Stimulated activated effector memory CD8-positive, alpha-beta T cell treated with anti-CD3 and anti-CD28 coated beads, Interleukin-12 subunit alpha, Interleukin-12 subunit beta, amount 100 ng/mL, for 72 hours (primary cell): ENCODE measurements at regions not wholly inside any gene's neighbourhood (a gene's known extent, or its start where the extent isn't known, plus 50 kb on each side); places are given as distances from the start of the nearest gene placed in this dataset.
"Not testable (repeated sequence)": the region's sequence is repeated elsewhere in the genome, so short reads cannot be mapped to it uniquely, and the experiment has no call there.

Source experiments
- ATAC-seq: fragments of 150-1000 bp; cut with Tn5 transposase; 2 replicates; pipeline ENCODE4 v1.10.0; 2021
- DNase-seq, 2 donors: peaks; one replicate each; pipeline ENCODE4 v3.0.0; 2021 to 2022; ENCODE audit warnings: low spot score in 2 of 2
- H3K27ac Mint-ChIP-seq: one replicate; pipeline ENCODE4 v1.8.0; 2022; ENCODE audit warnings: mild to moderate bottlenecking, mixed read lengths
- H3K36me3 Mint-ChIP-seq: one replicate; pipeline ENCODE4 v1.8.0; 2022; ENCODE audit warnings: mild to moderate bottlenecking, mixed read lengths
- H3K4me1 Mint-ChIP-seq: one replicate; pipeline ENCODE4 v1.8.0; 2022; ENCODE audit warnings: mixed read lengths
- H3K4me3 Mint-ChIP-seq: one replicate; pipeline ENCODE4 v1.8.0; 2022; ENCODE audit warnings: mild to moderate bottlenecking, mixed read lengths
- H3K9me3 Mint-ChIP-seq: one replicate; pipeline ENCODE4 v1.8.0; 2022; ENCODE audit warnings: mixed read lengths

GRCh38 chr4:131883181-131883580 is 1265.9 kb upstream of the PCDH10 start:
- not testable (repeated sequence) for DNase-seq, H3K4me1 Mint-ChIP-seq, H3K27ac Mint-ChIP-seq, H3K9me3 Mint-ChIP-seq, H3K4me3 Mint-ChIP-seq, H3K36me3 Mint-ChIP-seq, ATAC-seq

DNA sequence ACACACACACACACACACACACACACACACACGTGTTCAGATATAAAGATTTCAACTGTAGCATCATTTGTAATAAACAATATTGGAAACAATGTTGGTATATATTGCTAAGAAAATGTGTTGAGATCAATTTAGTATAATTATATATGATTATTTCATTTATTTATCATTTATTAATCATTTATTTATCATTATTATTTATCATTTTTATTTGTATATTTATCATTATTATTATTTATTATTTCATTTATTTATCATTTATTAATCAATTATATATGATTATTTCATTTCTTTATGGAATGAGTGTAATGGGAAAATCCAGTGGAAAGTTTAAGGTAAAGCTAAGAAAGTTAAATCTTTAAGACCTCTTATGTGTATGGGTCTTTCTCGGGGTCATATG is 1223.4 kb upstream of the PCDH10 start:
- ATAC-seq, H3K36me3 Mint-ChIP-seq, H3K27ac Mint-ChIP-seq, DNase-seq, H3K9me3 Mint-ChIP-seq, H3K4me3 Mint-ChIP-seq, H3K4me1 Mint-ChIP-seq: not testable (repeated sequence)

GRCh38 chr4:131967646-131968045 is 1181.4 kb upstream of the PCDH10 start:
- H3K36me3 Mint-ChIP-seq, DNase-seq, H3K4me1 Mint-ChIP-seq, H3K27ac Mint-ChIP-seq, ATAC-seq, H3K4me3 Mint-ChIP-seq, H3K9me3 Mint-ChIP-seq: not testable (repeated sequence)

GRCh38 chr4:131974730-131975129 is 1174.4 kb upstream of the PCDH10 start:
- Mint-ChIP-seq H3K36me3 (no peaks in the 10 kb centered on the region), H3K4me1 (no peaks in the 10 kb centered on the region), H3K27ac (no peak overlapping the region), H3K4me3 (no peak overlapping the region), H3K9me3 (peaks cover 13% of the 10 kb centered on the region)
- ATAC-seq = no peak
- DNase-seq = no peak

DNA sequence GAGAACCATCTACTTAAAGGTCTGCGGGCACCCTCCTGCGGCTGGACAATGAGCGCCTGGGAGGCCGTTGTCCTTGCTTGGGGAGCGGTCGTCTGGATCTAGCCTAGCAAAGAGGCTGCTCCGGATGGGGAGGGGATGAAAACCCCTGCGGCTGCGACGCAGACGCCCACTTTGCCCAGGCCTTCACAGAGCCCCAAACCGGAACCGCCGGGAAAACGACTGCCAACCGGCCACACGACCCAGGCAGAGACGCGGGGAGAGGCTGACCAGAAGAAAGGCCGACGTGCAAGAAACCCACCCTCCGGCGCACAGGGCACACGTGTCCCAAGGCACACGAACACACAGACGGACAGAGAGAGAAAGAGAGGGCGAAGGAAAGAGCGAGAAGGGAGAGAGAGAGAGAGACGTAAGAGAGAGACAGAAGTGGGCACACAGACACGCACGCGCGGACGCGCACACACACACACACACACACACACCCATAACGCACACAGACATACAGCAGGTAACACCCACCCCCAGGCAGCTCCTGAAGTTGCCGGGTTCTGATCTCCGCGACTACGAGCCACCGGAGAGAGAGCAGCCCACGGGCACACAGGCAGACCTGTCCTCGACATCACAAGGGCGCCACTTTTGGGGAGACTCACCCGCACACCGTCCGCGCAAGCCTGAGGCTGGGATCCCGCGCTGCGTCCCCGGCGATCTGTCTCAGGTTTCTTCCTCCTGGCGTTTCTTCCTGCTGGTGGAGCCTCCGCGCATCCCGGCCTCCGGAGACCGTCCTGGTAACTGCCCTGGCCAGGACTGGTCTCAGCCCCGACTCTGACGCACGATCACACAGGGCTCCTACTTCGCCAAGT is 1173.6 kb upstream of the PCDH10 start:
- not testable (repeated sequence) for H3K4me1 Mint-ChIP-seq, H3K27ac Mint-ChIP-seq, ATAC-seq, DNase-seq, H3K36me3 Mint-ChIP-seq
- Mint-ChIP-seq H3K4me3 (peak overlapping the region; percentile 25), H3K9me3 (peaks cover 18% of the 10 kb centered on the region)

DNA sequence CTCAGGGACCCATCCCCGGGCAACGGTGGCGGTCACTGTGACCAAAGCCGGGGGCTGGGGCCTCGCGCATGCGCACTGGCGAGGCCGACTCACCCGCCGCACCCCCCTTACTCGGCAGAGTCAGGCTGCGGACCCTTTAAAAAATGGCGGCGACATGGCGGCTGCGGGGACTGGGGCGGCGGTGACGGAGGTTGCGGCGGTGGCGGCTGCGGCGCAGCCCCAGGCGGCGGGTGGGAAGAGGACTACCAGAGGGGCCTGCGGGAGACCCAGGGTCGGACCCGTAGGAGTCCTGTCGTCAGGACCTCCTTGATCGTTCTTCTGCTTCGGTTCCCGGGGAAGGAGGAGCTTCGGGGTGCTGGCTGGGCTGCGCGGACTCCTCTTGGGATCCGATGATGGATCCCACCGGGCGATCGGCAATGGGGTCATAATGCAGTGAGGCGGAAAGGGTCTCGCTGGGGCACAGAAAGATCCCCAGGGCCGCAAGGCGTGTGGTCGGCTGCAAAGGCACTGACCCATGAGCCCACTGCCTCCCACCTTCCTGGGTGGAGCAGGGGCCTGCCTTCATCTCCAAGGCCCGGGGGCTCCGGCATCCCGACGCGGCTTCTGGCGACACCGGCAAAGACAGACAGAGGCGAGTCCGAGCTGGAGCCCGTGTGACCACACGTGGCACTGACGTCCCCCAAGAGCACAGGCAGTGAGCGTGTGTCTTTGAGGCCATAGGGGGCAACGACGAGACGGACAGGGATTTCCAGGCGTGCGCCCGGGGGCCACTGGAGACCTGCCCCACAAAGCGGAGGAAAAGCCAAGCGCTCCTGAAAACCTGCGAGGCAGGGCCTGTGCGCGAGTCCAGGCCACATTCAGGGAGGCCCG is 1172.7 kb upstream of the PCDH10 start:
- ATAC-seq, H3K36me3 Mint-ChIP-seq, DNase-seq, H3K4me1 Mint-ChIP-seq, H3K4me3 Mint-ChIP-seq, H3K27ac Mint-ChIP-seq: not testable (repeated sequence)
- peaks cover 18% of the 10 kb centered on the region for H3K9me3 Mint-ChIP-seq

DNA sequence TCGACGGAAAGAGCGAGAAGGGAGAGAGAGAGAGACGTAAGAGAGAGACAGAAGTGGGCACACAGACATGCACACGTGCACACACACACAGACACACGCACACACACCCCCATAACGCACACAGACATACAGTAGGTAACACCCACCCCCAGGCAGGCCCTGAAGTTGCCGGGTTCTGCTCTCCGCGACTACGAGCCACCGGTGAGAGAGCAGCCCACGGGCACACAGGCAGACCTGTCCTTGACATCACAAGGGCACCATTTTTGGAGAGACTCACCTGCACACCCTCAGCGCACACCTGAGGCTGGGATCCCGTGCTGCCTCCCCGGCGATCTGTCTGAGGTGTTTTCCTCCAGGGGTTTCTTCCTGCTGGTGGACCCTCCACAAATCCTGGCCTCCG is 1171.0 kb upstream of the PCDH10 start:
- ATAC-seq (no peak), DNase-seq (no peak)
- Mint-ChIP-seq H3K4me3 (no peak overlapping the region), H3K36me3 (no peaks in the 10 kb centered on the region), H3K4me1 (no peaks in the 10 kb centered on the region), H3K27ac (no peak overlapping the region), H3K9me3 (peaks cover 18% of the 10 kb centered on the region)

DNA sequence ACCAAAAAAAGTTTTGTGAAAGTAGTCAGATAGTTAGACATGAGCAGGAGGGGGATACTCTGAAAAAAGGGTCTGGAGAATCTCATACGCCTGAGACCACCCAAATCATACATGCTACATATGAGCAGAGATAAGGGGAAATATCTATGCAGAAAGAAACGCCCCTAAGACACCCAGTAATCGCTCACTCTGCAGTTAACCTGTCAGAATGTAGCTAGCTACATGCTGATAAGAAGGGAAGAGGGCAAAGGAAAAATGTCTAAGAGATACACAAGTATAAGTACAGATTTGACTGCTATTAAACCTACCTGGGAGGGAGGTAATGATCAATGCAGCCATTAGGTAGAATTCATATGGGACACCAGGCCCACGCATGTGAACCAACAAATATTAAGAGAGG is 1159.5 kb upstream of the PCDH10 start:
- Mint-ChIP-seq H3K27ac (no peak overlapping the region), H3K4me1 (no peaks in the 10 kb centered on the region), H3K4me3 (no peak overlapping the region), H3K9me3 (peaks cover 16% of the 10 kb centered on the region), H3K36me3 (no peaks in the 10 kb centered on the region)
- no peak for DNase-seq
- no peak for ATAC-seq

GRCh38 chr4:132001542-132001941 is 1147.6 kb upstream of the PCDH10 start:
- H3K4me3 Mint-ChIP-seq = no peak overlapping the region
- no peak overlapping the region for H3K27ac Mint-ChIP-seq
- H3K36me3 Mint-ChIP-seq = no peaks in the 10 kb centered on the region
- no peak for ATAC-seq
- no peaks in the 10 kb centered on the region for H3K9me3 Mint-ChIP-seq
- H3K4me1 Mint-ChIP-seq = no peaks in the 10 kb centered on the region
- DNase-seq = no peak

- no peak for ATAC-seq
- Mint-ChIP-seq H3K36me3 (no peaks in the 10 kb centered on the region), H3K4me1 (no peaks in the 10 kb centered on the region), H3K9me3 (peaks cover 9% of the 10 kb centered on the region), H3K4me3 (no peak overlapping the region), H3K27ac (no peak overlapping the region)
- DNase-seq = no peak
Observed at GRCh38 chr4:132003593-132003992, 1145.5 kb upstream of the PCDH10 start.

DNA sequence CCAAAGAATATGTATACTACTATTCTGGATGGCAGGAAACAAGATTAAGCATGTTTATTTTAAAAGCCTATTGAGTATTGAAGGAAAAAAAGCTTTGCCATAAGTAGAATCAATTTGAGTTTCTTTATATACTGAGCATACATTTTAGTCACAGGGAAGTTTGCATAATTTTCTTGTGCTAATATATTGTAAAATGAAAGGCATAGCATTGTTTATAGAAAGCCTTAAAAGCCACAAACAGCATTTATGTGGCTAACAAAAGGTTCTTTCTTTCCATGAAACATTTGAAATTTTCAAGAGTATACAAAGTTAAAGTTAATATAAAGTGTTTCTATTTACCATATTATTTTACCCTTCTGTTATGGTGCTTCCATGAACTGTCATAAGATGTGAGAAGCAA is 1133.8 kb upstream of the PCDH10 start:
- Mint-ChIP-seq H3K27ac (no peak overlapping the region), H3K9me3 (peaks cover 13% of the 10 kb centered on the region), H3K4me1 (no peaks in the 10 kb centered on the region), H3K36me3 (no peaks in the 10 kb centered on the region), H3K4me3 (no peak overlapping the region)
- ATAC-seq = no peak
- DNase-seq = no peak

DNA sequence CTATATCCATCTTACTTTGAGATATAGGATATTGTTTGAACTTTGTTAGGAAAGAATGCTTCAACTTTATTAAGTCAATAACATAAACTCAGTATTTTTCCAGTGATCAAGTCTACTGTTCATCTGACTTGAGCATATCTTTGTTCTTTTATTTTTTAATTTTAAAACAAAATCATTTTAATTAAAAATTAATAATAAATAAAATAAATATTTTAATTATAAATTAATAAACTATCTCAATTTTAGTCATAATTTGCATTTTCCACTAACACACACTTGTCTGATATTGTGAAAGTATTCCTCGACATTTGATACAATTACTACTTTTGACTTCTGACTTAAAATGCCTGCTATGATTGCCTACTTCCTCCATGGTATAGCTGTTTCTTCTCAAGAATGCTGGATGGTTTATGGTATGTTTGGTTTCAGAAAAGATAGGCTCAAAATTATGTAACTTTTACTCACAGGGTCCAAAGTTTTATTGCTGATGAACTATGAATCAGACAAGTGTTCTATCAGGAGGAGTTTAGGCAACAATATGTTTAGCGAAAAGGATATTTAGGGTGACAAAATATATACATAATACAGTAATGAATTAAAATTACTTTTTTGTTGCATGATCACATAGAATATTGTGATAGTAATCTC is 1132.3 kb upstream of the PCDH10 start:
- no peak for DNase-seq
- no peak for ATAC-seq
- Mint-ChIP-seq H3K27ac (no peak overlapping the region), H3K4me1 (no peaks in the 10 kb centered on the region), H3K36me3 (no peaks in the 10 kb centered on the region), H3K9me3 (peaks cover 9% of the 10 kb centered on the region), H3K4me3 (no peak overlapping the region)

- no peak for ATAC-seq
- H3K36me3 Mint-ChIP-seq = no peaks in the 10 kb centered on the region
- peaks cover 9% of the 10 kb centered on the region for H3K9me3 Mint-ChIP-seq
Observed at GRCh38 chr4:132026166-132026565, 1122.9 kb upstream of the PCDH10 start.

GRCh38 chr4:132026816-132027215 is 1122.3 kb upstream of the PCDH10 start:
- DNase-seq (no peak), ATAC-seq (no peak)
- H3K9me3 Mint-ChIP-seq = peaks cover 9% of the 10 kb centered on the region
- no peaks in the 10 kb centered on the region for H3K4me1 Mint-ChIP-seq
- H3K4me3 Mint-ChIP-seq = no peak overlapping the region
- no peaks in the 10 kb centered on the region for H3K36me3 Mint-ChIP-seq
- no peak overlapping the region for H3K27ac Mint-ChIP-seq

More at GRCh38 chr4:132026166-132026565, 1122.9 kb upstream of the PCDH10 start:
- H3K27ac Mint-ChIP-seq = no peak overlapping the region
- no peaks in the 10 kb centered on the region for H3K4me1 Mint-ChIP-seq
- no peak for DNase-seq
- H3K4me3 Mint-ChIP-seq = no peak overlapping the region

- ATAC-seq = no peak
- no peak for DNase-seq
- Mint-ChIP-seq H3K9me3 (peaks cover 16% of the 10 kb centered on the region), H3K27ac (no peak overlapping the region), H3K36me3 (no peaks in the 10 kb centered on the region), H3K4me3 (no peak overlapping the region), H3K4me1 (no peaks in the 10 kb centered on the region)
Observed at GRCh38 chr4:132056496-132056895, 1092.6 kb upstream of the PCDH10 start.
